ENCODE measurements at regions not wholly inside any gene's neighbourhood (a gene's known extent, or its start where the extent isn't known, plus 50 kb on each side); places are given as distances from the start of the nearest gene placed in this dataset.
"Not testable (repeated sequence)": the region's sequence is repeated elsewhere in the genome, so short reads cannot be mapped to it uniquely, and the experiment has no call there.

GRCh38 chr2:21812766-21813165 is 689.0 kb downstream of the TDRD15 start:
- DNase-seq = no peak

GRCh38 chr2:21814588-21815149 is 690.9 kb downstream of the TDRD15 start:
- DNase-seq = no peak

GRCh38 chr2:21818212-21818795 is 694.5 kb downstream of the TDRD15 start:
- no peak for DNase-seq

- no peak for DNase-seq
Observed at GRCh38 chr2:21819454-21819853, 695.7 kb downstream of the TDRD15 start.

GRCh38 chr2:21820271-21820670 is 696.5 kb downstream of the TDRD15 start:
- no peak for DNase-seq

GRCh38 chr2:21821672-21822227 is 698.0 kb downstream of the TDRD15 start:
- DNase-seq = no peak

GRCh38 chr2:21822505-21822904 is 698.7 kb downstream of the TDRD15 start:
- DNase-seq = no peak

GRCh38 chr2:21833767-21834166 is 710.0 kb downstream of the TDRD15 start:
- DNase-seq = no peak

GRCh38 chr2:21836261-21836660 is 712.5 kb downstream of the TDRD15 start:
- DNase-seq = no peak

GRCh38 chr2:21836719-21837118 is 713.0 kb downstream of the TDRD15 start:
- no peak for DNase-seq

GRCh38 chr2:21837168-21837960 is 713.6 kb downstream of the TDRD15 start:
- no peak for DNase-seq

GRCh38 chr2:21841341-21841740 is 717.6 kb downstream of the TDRD15 start:
- DNase-seq = no peak

GRCh38 chr2:21850367-21850766 is 726.6 kb downstream of the TDRD15 start:
- DNase-seq = not testable (repeated sequence)

- no peak for DNase-seq
Observed at GRCh38 chr2:21854938-21855337, 731.2 kb downstream of the TDRD15 start.

- no peak for DNase-seq
Observed at GRCh38 chr2:21856708-21857107, 732.9 kb downstream of the TDRD15 start.

- DNase-seq = no peak
Observed at GRCh38 chr2:21860907-21861306, 737.1 kb downstream of the TDRD15 start.

GRCh38 chr2:21866316-21866715 is 742.5 kb downstream of the TDRD15 start:
- DNase-seq = no peak

GRCh38 chr2:21887881-21888280 is 764.1 kb downstream of the TDRD15 start:
- no peak for DNase-seq

- DNase-seq = no peak
Observed at GRCh38 chr2:21890041-21890440, 766.3 kb downstream of the TDRD15 start.

- no peak for DNase-seq
Observed at GRCh38 chr2:21890716-21891115, 766.9 kb downstream of the TDRD15 start.

GRCh38 chr2:21891191-21891590 is 767.4 kb downstream of the TDRD15 start:
- DNase-seq = no peak

GRCh38 chr2:21892140-21892539 is 768.4 kb downstream of the TDRD15 start:
- no peak for DNase-seq

- DNase-seq = no peak
Observed at GRCh38 chr2:21895200-21895599, 771.4 kb downstream of the TDRD15 start.

Measured in cerebellar nuclear complex (tissue), 1 donor.